DND-41 (cell line): ENCODE measurements at regions not wholly inside any gene's neighbourhood (a gene's known extent, or its start where the extent isn't known, plus 50 kb on each side); places are given as distances from the start of the nearest gene placed in this dataset.

Experiments
- ATAC-seq: fragments of 200-7000 bp; cut with Tn5 transposase; 3 replicates; pipeline ENCODE4 v1.9.1; 2021; ENCODE audit warnings: low read depth; ENCODE audit not compliant: insufficient read depth
- DNase-seq: peaks from one replicate; pipeline ENCODE4 v3.0.0-alpha.2; 2020
- H2AFZ ChIP-seq: 2 replicates; pipeline ENCODE4 v1.6.0; 2012; ENCODE audit warnings: low read depth, low read length
- H3K27ac ChIP-seq: 2 replicates; pipeline ENCODE4 v1.5.1; 2012; ENCODE audit warnings: low read length, inconsistent platforms
- H3K27me3 ChIP-seq: fragments of 200-600 bp; sonication (generic); 2 replicates; pipeline ENCODE4 v1.6.0; 2012; ENCODE audit warnings: low read length, mild to moderate bottlenecking, inconsistent platforms; ENCODE audit not compliant: insufficient read depth, poor library complexity
- H3K36me3 ChIP-seq: 2 replicates; pipeline ENCODE4 v1.5.1; 2012; ENCODE audit warnings: low read length, inconsistent platforms; ENCODE audit not compliant: insufficient read depth
- H3K4me1 ChIP-seq: 2 replicates; pipeline ENCODE4 v1.5.1; 2012; ENCODE audit warnings: mild to moderate bottlenecking, low read length; ENCODE audit not compliant: insufficient read depth
- H3K4me2 ChIP-seq: 2 replicates; pipeline ENCODE4 v1.6.0; 2012; ENCODE audit warnings: mild to moderate bottlenecking, moderate library complexity, low read length, inconsistent platforms; ENCODE audit not compliant: insufficient read depth
- H3K4me3 ChIP-seq, 2 experiments: fragments of 200-600 bp in 1 of 2; shearing (Covaris generic) in 1 of 2; 2 replicates each; pipeline ENCODE4 v1.5.1; 2012 to 2016; ENCODE audit warnings: inconsistent platforms in 2 of 2, low read length in 2 of 2, mild to moderate bottlenecking in 2 of 2, low read depth in 1 of 2, moderate library complexity in 1 of 2
- H3K79me2 ChIP-seq: 2 replicates; pipeline ENCODE4 v1.6.0; 2012; ENCODE audit warnings: low read length, inconsistent platforms; ENCODE audit not compliant: insufficient read depth
- H3K9ac ChIP-seq: 2 replicates; pipeline ENCODE4 v1.6.0; 2012; ENCODE audit warnings: low read depth, mild to moderate bottlenecking, inconsistent platforms, low read length, moderate library complexity
- H3K9me3 ChIP-seq: 2 replicates; pipeline ENCODE4 v1.5.1; 2012; ENCODE audit warnings: low read length, moderate library complexity, mild to moderate bottlenecking, inconsistent platforms; ENCODE audit not compliant: insufficient read depth, severe bottlenecking
- H4K20me1 ChIP-seq: 2 replicates; pipeline ENCODE4 v1.6.0; 2012; ENCODE audit warnings: low read length; ENCODE audit not compliant: insufficient read depth
- EZH2 ChIP-seq: IDR thresholded peaks from 3 replicates; pipeline ENCODE4 v1.6.1; 2012; ENCODE audit warnings: borderline replicate concordance, low read depth, mild to moderate bottlenecking, moderate library complexity, low read length, inconsistent platforms; ENCODE audit not compliant: severe bottlenecking
- TF ChIP-seq, protein P1 (sequence below): IDR thresholded peaks from 2 replicates; pipeline ENCODE4 v1.5.1; 2012; ENCODE audit warnings: borderline replicate concordance, low read length, moderate library complexity, mild to moderate bottlenecking; ENCODE audit not compliant: poor library complexity, severe bottlenecking; ENCODE audit errors: extremely low read depth

DNA sequence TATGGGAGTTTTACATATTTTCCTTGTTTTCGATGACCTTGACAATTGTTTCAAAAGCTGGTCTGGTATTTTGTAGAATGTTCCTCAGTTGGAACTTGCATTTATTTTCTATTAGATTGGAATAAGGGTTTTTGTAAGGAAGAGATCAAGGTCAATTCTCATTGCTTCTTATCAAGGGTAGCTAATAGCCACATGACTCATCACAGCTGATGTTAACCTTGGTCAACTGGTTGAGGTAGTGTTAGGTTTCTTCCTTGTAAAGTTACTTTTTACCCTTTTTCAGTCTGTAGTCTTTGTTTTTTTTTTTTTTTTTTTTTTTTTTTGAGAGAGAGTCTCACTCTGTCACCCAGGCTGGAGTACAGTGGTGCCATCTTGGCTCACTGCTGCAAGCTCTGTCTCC is 257.2 kb downstream of the SNCA start:
- ATAC-seq (no peak), DNase-seq (no peak)
- H3K9me3 ChIP-seq: no peaks in the 10 kb centered on the region

DNA sequence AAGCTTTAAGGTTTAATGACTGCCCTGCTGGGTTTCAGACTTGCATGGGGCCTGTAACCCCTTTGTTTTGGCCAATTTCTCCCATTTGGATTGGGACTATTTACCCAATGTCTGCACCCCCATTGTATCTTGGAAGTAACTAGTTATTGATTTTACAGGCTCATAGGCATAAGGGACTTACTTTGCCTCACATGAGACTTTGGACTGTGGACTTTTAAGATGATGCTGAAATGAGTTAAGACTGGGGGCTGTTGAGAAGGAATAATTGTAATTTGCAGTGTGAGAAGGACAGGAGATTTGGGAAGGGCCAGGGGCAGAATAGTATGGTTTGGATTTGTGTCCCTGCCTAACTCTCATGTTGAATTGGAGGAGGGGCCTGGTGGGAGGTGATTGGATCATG is 260.7 kb downstream of the SNCA start:
- Histone ChIP-seq H3K4me2 (no peak overlapping the region), H3K27ac (no peak overlapping the region), H3K36me3 (no peaks in the 10 kb centered on the region), H3K4me1 (no peaks in the 10 kb centered on the region), H3K4me3 (no peak overlapping the region), H4K20me1 (no peaks in the 10 kb centered on the region), H3K79me2 (no peaks in the 10 kb centered on the region), H3K9ac (no peak overlapping the region), H2AFZ (no peak overlapping the region), H3K27me3 (no peaks in the 10 kb centered on the region), H3K9me3 (no peaks in the 10 kb centered on the region)
- ATAC-seq: no peak
- no peak for DNase-seq
- TF ChIP-seq EZH2: no peak
- TF ChIP-seq, protein P1, sequence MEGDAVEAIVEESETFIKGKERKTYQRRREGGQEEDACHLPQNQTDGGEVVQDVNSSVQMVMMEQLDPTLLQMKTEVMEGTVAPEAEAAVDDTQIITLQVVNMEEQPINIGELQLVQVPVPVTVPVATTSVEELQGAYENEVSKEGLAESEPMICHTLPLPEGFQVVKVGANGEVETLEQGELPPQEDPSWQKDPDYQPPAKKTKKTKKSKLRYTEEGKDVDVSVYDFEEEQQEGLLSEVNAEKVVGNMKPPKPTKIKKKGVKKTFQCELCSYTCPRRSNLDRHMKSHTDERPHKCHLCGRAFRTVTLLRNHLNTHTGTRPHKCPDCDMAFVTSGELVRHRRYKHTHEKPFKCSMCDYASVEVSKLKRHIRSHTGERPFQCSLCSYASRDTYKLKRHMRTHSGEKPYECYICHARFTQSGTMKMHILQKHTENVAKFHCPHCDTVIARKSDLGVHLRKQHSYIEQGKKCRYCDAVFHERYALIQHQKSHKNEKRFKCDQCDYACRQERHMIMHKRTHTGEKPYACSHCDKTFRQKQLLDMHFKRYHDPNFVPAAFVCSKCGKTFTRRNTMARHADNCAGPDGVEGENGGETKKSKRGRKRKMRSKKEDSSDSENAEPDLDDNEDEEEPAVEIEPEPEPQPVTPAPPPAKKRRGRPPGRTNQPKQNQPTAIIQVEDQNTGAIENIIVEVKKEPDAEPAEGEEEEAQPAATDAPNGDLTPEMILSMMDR: no peak

More for the DNA sequence above, 257.2 kb downstream of the SNCA start:
- no peaks in the 10 kb centered on the region for H3K36me3 ChIP-seq
- H3K27ac ChIP-seq: no peak overlapping the region
- no peak overlapping the region for H3K4me3 ChIP-seq
- no peak overlapping the region for H3K4me2 ChIP-seq
- no peaks in the 10 kb centered on the region for H3K4me1 ChIP-seq
- no peaks in the 10 kb centered on the region for H4K20me1 ChIP-seq
- TF ChIP-seq, protein P1: no peak
- TF ChIP-seq EZH2: no peak
- no peaks in the 10 kb centered on the region for H3K27me3 ChIP-seq
- H3K9ac ChIP-seq: no peak overlapping the region
- no peak overlapping the region for H2AFZ ChIP-seq
- H3K79me2 ChIP-seq: no peaks in the 10 kb centered on the region

DNA sequence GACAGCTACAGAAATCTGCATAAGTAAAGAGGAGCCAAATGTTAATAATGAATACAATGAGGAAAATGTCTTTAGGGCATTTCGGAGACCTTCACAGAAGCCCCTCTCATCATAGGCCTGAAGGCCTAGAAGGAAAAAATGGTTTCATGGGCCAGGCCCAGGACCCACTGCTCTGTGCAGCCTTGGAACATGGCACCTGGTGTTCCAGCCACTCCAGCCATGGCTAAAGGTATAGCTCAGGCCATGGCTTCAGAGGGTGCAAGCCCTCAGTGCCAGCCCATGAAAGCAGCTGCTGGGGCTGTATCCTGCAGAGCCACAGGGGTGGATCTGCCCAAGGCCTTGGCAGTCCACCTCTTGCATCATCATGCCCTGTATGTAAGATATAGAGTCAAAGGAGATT is 261.1 kb downstream of the SNCA start:
- ATAC-seq: no peak
- TF ChIP-seq EZH2: no peak
- TF ChIP-seq, protein P1: no peak

DNA sequence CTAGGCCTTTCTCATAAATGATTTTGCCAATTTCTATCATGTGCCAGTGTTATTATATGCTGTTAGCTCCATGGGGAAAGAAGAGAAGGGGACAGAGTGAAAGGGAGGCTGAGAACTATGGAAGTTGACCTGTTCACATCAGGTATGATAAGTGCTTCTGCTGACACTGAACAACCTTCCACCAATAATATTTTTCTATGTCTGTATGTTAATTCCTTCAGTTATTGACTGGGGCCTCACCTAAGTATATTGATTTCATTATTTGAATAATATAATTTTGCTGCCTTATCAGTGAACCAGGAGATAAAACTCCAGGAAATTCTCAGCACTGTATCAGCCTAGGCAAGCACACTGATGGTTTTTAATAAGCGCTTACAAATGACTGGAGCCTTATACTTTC is 262.8 kb downstream of the SNCA start:
- ATAC-seq (no peak), DNase-seq (no peak)
- Histone ChIP-seq H3K27ac (no peak overlapping the region), H3K4me3 (no peak overlapping the region), H3K79me2 (no peaks in the 10 kb centered on the region), H3K36me3 (no peaks in the 10 kb centered on the region), H3K9me3 (no peaks in the 10 kb centered on the region), H3K9ac (no peak overlapping the region), H2AFZ (no peak overlapping the region), H3K4me2 (no peak overlapping the region), H3K27me3 (no peaks in the 10 kb centered on the region), H3K4me1 (no peaks in the 10 kb centered on the region), H4K20me1 (no peaks in the 10 kb centered on the region)
- TF ChIP-seq, protein P1: no peak
- TF ChIP-seq EZH2: no peak

More for the DNA sequence above, 261.1 kb downstream of the SNCA start:
- Histone ChIP-seq H3K9ac (no peak overlapping the region), H4K20me1 (no peaks in the 10 kb centered on the region), H3K4me1 (no peaks in the 10 kb centered on the region), H3K27me3 (no peaks in the 10 kb centered on the region), H2AFZ (no peak overlapping the region), H3K4me2 (no peak overlapping the region), H3K79me2 (no peaks in the 10 kb centered on the region), H3K4me3 (no peak overlapping the region), H3K27ac (no peak overlapping the region), H3K36me3 (no peaks in the 10 kb centered on the region), H3K9me3 (no peaks in the 10 kb centered on the region)
- no peak for DNase-seq
